ENCODE measurements at regions not wholly inside any gene's neighbourhood (a gene's known extent, or its start where the extent isn't known, plus 50 kb on each side); places are given as distances from the start of the nearest gene placed in this dataset.
"Not testable (repeated sequence)": the region's sequence is repeated elsewhere in the genome, so short reads cannot be mapped to it uniquely, and the experiment has no call there.

GRCh38 chrX:19229896-19230295 is 107.6 kb upstream of the ADGRG2 start:
- not testable (repeated sequence) for FAIRE-seq

DNA sequence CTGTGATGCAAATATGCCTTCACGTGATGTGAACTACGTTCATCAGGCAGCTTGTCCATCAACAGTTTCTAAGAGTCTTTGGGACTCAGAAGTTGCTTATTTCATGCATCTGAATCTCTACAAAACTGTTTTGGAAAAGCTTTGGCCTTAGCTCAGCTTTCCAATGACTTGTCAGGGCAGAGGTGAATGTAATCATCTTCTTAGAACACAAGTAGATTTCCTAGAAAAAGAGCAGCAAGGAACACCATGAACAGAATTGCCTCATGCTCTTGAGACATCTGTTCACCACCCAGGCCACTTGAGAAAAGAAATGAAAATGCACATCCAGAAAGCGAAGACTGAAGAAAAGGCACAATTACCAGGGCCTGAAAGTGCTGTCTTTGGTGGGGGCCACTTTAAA is 105.8 kb upstream of the PDHA1 start:
- FAIRE-seq (no peak), DNase-seq (ENCODE audit: low spot score in 2 of 2) (no peak)

More at GRCh38 chrX:19229896-19230295, 107.6 kb upstream of the ADGRG2 start:
- DNase-seq (ENCODE audit: low spot score in 2 of 2): not testable (repeated sequence)

GRCh38 chrX:19243431-19243830 is 100.3 kb upstream of the PDHA1 start:
- FAIRE-seq (no peak), DNase-seq (ENCODE audit: low spot score in 2 of 2) (no peak)

DNA sequence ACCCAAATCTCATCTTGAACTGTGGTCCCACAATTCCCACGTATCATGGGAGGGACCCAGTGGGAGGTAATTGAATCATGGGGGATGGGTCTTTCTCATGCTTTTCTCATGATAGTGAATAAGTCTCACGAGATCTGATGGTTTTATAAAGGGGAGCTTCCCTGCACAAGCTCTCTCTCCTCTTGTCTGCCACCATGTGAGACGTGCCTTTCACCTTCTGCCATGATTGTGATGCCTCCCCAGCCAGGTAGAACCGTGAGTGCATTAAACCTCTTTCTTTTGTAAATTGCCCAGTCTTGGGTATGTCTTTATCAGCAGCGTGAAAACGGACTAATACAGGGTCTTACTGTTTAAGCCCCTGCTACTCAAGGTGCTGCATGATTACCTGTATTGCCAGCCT is 98.8 kb upstream of the PDHA1 start:
- not testable (repeated sequence) for DNase-seq (ENCODE audit: low spot score in 2 of 2); FAIRE-seq

DNA sequence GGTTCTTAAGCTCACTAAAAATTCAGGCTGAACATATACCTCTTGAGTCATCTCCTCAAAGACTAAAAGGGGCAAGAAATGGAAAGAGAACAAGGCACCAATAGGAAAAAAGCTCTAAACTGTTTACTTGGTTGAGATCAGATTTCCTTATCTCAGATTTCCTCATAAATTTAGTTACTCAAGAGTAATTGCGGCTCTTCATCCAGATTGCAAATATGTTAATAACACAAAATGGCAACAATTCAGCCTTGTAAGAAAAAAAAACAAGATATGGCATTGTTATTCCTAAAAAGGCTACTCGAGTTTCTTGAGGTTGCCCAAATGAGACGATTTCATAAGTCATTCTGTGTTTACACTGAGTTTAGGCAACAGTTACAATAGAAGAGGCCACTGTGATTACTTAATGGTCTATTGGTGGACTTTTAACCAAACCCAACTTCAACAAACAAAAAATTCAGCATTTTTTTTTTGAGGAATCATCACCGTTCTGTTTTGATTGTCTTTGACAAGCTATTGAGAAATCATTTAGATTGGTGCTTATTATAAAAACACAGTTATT is 97.9 kb upstream of the PDHA1 start:
- FAIRE-seq (no peak), DNase-seq (ENCODE audit: low spot score in 2 of 2) (no peak)

DNA sequence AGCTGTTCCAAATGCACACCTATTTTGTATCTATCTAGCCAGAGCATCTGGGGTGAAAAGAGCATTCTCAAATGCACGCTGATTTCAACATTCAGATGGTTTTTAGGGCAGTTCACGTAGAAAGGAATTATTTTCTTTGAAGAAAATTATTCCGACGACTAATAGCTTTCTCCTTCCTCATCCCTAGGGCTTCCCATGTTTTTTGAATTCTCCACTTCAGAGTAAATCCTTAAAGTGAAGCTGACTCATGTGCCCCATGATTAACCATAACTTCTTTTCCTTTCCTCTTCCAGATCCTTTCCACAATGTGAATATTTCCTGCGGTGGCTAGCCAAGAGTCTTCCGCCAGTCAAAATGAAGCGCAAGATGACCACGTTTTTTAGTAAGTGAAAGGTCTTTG is 86.7 kb upstream of the PDHA1 start:
- FAIRE-seq: no peak

DNA sequence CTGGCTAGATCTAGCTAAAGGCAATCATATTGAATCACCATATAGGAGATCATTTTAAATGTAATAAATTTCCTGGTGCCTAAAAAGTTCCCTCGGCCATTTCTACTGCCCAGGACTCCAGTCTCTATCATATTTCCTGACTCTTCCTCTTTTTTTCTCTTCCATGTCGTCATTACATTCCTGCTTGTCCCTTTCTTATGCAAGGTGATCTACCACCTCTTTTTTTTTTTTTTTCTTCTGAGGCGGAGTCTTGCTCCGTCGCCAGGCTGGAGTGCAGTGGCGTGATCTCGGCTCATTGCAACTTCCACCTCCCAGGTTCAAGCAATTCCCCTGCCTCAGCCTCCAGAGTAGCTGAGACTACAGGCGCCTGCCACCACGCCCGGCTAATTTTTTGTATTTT is 82.7 kb upstream of the PDHA1 start:
- DNase-seq (ENCODE audit: low spot score in 2 of 2); FAIRE-seq: not testable (repeated sequence)

More for the DNA sequence above, 86.7 kb upstream of the PDHA1 start:
- DNase-seq (ENCODE audit: low spot score in 2 of 2): no peak

DNA sequence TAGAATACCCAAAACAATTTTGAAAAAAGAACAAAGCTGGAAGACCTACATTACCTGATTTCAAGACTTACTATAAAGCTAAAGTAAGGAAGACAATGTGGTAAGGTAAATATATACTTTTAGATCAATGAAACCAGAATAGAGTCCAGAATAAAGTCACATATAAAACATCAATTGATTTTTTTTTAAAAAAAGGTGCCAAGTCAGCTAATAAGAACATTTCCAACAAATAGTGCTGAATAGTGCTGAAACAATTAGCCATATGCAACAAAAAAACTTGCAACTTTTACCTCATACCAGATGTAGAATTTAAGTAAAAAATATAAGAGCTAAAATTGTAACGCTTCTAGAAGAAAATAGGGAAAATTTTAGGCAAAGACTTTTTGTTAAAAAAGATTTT is 73.0 kb upstream of the PDHA1 start:
- DNase-seq (ENCODE audit: low spot score in 2 of 2) (no peak), FAIRE-seq (no peak)

DNA sequence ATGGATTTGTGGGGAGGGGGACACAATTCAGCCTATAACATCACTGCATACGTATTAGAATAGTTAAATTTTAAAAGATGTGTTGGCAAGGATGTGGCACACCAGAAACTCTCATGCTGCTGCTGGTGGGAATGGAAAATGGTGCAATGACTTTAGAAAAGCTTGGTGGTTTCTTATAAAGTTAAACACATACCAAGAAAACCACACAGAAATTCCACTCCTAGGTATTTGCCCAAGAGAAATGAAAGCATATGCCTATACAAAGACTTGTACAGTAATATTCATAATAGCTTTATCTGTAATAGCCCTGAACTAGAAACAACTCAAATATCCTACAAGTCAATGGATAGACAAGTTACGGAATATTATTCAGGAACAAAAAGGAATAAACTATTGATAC is 71.3 kb upstream of the PDHA1 start:
- DNase-seq (ENCODE audit: low spot score in 2 of 2) (no peak), FAIRE-seq (no peak)

DNA sequence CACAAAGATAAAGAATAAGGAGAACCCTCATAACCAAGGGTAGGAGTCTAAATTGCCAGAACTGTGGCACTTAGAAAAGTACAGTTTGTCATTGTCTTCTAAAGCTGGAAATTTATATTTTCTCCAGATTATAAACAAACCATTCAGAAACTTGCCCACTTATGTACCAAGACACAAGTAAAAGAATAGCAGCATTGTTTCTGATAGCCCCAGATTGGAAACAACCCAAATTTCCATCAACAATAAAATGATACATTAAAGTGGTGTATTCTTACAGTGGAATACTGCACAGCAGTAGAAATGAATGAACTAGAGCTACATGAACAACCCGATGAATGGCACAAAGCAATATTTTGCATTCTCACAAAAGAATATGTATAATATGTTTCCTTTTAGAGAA is 63.1 kb upstream of the PDHA1 start:
- DNase-seq (ENCODE audit: low spot score in 2 of 2): no peak

DNA sequence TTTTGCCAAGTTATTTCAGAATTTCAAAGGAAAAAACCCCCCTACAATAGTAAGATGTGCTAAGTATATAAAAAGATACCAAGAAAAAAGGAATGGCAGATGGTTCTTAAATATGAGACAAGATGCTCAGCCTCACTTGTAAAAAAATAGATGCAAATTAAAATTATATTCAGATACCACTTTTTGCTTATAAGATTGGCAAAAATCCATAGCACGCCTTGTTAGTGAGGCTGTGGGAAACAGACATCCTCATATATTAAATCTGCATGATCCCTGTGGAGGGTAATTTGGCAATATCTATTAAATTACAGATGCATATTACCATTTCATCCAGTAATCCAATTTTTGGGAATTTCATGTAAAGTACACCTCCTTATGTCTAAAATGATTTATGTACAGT is 62.5 kb upstream of the PDHA1 start:
- DNase-seq (ENCODE audit: low spot score in 2 of 2) (no peak), FAIRE-seq (no peak)

More for the DNA sequence above, 63.1 kb upstream of the PDHA1 start:
- no peak for FAIRE-seq

- no peak for DNase-seq (ENCODE audit: low spot score in 2 of 2)
- no peak for FAIRE-seq
Observed at GRCh38 chrX:19283597-19284339, 60.0 kb upstream of the PDHA1 start.

GRCh38 chrX:19285857-19286256 is 57.9 kb upstream of the PDHA1 start:
- FAIRE-seq (no peak), DNase-seq (ENCODE audit: low spot score in 2 of 2) (no peak)

DNA sequence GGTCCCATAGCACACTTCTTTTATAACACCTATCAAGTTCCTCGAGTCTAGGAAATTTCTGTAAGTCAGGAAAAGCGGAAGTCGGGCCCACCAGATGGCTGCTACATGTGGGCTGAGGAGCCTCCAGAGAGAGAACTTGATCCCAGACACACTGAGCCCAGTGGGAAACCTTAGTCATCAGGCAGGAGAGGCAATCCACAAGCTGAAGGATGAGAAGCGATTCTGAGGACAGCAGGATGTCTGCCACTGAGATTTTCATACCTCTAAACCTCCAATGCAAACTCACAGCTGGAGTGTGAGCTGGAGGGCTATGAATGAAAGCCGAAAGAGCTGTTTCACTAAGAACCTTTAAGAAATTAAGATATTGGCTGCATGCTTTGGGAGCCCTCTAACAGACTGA is 52.6 kb upstream of the PDHA1 start:
- DNase-seq (ENCODE audit: low spot score in 2 of 2): no peak
- no peak for FAIRE-seq

GRCh38 chrX:19293606-19294325 is 50.0 kb upstream of the PDHA1 start:
- FAIRE-seq (no peak), DNase-seq (ENCODE audit: low spot score in 2 of 2) (no peak)
